ENCODE measurements at regions not wholly inside any gene's neighbourhood (a gene's known extent, or its start where the extent isn't known, plus 50 kb on each side); places are given as distances from the start of the nearest gene placed in this dataset.

GRCh38 chr12:76198839-76199238 lies 114.4 kb upstream of the NAP1L1 start:
- TF ChIP-seq EP300 (IDR thresholded peaks at IDR 0.05; ENCODE audit: borderline replicate concordance), result no peak
- no peak for TF ChIP-seq MAX (IDR thresholded peaks at IDR 0.05)
- TF ChIP-seq TAF1 (IDR thresholded peaks at IDR 0.05; ENCODE audit: low read depth), result no peak
- no peak for TF ChIP-seq TEAD4 (IDR thresholded peaks at IDR 0.05)
- no peak for TF ChIP-seq YY1 (IDR thresholded peaks at IDR 0.05; ENCODE audit: low read depth)
- no peak for TF ChIP-seq RAD21 (IDR thresholded peaks at IDR 0.05; ENCODE audit: low read depth)
- TF ChIP-seq REST (IDR thresholded peaks at IDR 0.05; ENCODE audit: low read depth), result no peak
- no peak for TF ChIP-seq NFIC (IDR thresholded peaks at IDR 0.05)
- no peak for TF ChIP-seq FOXM1 (IDR thresholded peaks at IDR 0.05; ENCODE audit: borderline replicate concordance, low read depth)
- no peak for TF ChIP-seq TCF12 (IDR thresholded peaks at IDR 0.05; ENCODE audit: low read depth)
- TF ChIP-seq EGR1 (IDR thresholded peaks at IDR 0.05), result no peak
- no peak for TF ChIP-seq USF1 (IDR thresholded peaks at IDR 0.05)
